ENCODE measurements at regions not wholly inside any gene's neighbourhood (a gene's known extent, or its start where the extent isn't known, plus 50 kb on each side); places are given as distances from the start of the nearest gene placed in this dataset.

- no peak for DNase-seq
- peaks cover 27% of the 10 kb centered on the region for H3K4me1 ChIP-seq
- H3K36me3 ChIP-seq = no peaks in the 10 kb centered on the region
- H3K27me3 ChIP-seq = no peaks in the 10 kb centered on the region
- no peak overlapping the region for H3K4me3 ChIP-seq (ENCODE audit: low read depth, low read length)
- TF ChIP-seq, protein P1, sequence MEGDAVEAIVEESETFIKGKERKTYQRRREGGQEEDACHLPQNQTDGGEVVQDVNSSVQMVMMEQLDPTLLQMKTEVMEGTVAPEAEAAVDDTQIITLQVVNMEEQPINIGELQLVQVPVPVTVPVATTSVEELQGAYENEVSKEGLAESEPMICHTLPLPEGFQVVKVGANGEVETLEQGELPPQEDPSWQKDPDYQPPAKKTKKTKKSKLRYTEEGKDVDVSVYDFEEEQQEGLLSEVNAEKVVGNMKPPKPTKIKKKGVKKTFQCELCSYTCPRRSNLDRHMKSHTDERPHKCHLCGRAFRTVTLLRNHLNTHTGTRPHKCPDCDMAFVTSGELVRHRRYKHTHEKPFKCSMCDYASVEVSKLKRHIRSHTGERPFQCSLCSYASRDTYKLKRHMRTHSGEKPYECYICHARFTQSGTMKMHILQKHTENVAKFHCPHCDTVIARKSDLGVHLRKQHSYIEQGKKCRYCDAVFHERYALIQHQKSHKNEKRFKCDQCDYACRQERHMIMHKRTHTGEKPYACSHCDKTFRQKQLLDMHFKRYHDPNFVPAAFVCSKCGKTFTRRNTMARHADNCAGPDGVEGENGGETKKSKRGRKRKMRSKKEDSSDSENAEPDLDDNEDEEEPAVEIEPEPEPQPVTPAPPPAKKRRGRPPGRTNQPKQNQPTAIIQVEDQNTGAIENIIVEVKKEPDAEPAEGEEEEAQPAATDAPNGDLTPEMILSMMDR (IDR thresholded peaks at IDR 0.05; ENCODE audit: low read depth, low read length) = no peak
- H3K9me3 ChIP-seq = no peaks in the 10 kb centered on the region
Measured at GRCh38 chr3:72385167-72385566, 463.1 kb downstream of the SHQ1 start.

GRCh38 chr3:72384602-72385001, 463.6 kb downstream of the SHQ1 start:
- no peaks in the 10 kb centered on the region for H3K36me3 ChIP-seq
- no peaks in the 10 kb centered on the region for H3K27me3 ChIP-seq
- no peak overlapping the region for H3K4me3 ChIP-seq (ENCODE audit: low read depth, low read length)
- DNase-seq = no peak
- H3K4me1 ChIP-seq = peaks cover 26% of the 10 kb centered on the region
- TF ChIP-seq, protein P1 (IDR thresholded peaks at IDR 0.05; ENCODE audit: low read depth, low read length) = no peak
- H3K9me3 ChIP-seq = no peaks in the 10 kb centered on the region

DNA sequence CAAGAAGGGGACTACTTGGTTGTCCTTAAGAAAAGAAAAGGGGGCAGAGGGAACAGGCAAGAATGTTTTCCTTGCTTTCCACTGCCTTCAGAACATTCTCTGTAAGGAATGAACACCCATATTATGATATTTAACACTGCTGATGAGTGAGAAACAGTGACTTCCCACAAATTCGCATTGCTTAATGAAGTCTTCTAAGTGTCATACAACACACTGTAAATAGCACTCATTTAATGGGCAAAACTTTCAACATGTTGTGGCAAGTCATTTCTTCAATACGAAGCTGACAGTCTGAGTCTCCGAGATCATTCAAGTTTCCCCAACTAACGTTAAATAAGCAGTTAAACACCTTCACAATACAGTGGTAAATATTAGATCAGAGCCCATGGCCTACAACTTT, 464.4 kb downstream of the SHQ1 start:
- H3K9me3 ChIP-seq = no peaks in the 10 kb centered on the region
- no peaks in the 10 kb centered on the region for H3K27me3 ChIP-seq
- peaks cover 1% of the 10 kb centered on the region for H3K36me3 ChIP-seq
- H3K4me3 ChIP-seq (ENCODE audit: low read depth, low read length) = no peak overlapping the region
- peaks cover 26% of the 10 kb centered on the region for H3K4me1 ChIP-seq
- TF ChIP-seq, protein P1 (IDR thresholded peaks at IDR 0.05; ENCODE audit: low read depth, low read length) = no peak
- DNase-seq = no peak

DNA sequence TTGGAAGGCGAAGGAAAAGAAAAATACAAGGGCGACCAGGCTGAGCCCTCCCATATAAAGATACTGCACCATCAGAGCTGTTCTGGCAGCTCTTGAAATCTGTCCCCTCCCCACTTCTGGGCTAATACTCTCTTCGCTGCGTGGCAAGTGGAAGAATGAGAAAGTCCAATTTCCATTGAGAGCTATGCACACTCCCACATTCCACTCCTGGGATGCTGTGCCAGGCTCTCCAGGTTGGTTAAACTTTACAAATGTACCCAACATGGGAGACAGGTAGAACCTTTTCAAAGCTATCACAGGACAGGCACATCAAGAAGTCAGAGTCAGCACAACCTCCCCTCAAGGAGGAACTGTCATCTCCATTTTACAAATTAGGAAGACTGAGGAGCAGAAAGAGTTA, 465.0 kb downstream of the SHQ1 start:
- no peaks in the 10 kb centered on the region for H3K27me3 ChIP-seq
- no peak overlapping the region for H3K4me3 ChIP-seq (ENCODE audit: low read depth, low read length)
- peaks cover 8% of the 10 kb centered on the region for H3K36me3 ChIP-seq
- H3K4me1 ChIP-seq = peaks cover 28% of the 10 kb centered on the region
- DNase-seq = no peak
- TF ChIP-seq, protein P1 (IDR thresholded peaks at IDR 0.05; ENCODE audit: low read depth, low read length) = no peak
- no peaks in the 10 kb centered on the region for H3K9me3 ChIP-seq

- TF ChIP-seq, protein P1 (IDR thresholded peaks at IDR 0.05; ENCODE audit: low read depth, low read length) = no peak
- Histone ChIP-seq H3K9me3 (no peaks in the 10 kb centered on the region), H3K36me3 (peaks cover 11% of the 10 kb centered on the region), H3K4me3 (ENCODE audit: low read depth, low read length) (no peak overlapping the region), H3K27me3 (no peaks in the 10 kb centered on the region), H3K4me1 (peaks cover 28% of the 10 kb centered on the region)
- DNase-seq = no peak
Measured at GRCh38 chr3:72382460-72382859, 465.8 kb downstream of the SHQ1 start.

GRCh38 chr3:72381584-72381983, 466.7 kb downstream of the SHQ1 start:
- no peaks in the 10 kb centered on the region for H3K27me3 ChIP-seq
- H3K9me3 ChIP-seq = no peaks in the 10 kb centered on the region
- H3K36me3 ChIP-seq = peaks cover 17% of the 10 kb centered on the region
- TF ChIP-seq, protein P1 (IDR thresholded peaks at IDR 0.05; ENCODE audit: low read depth, low read length) = no peak
- H3K4me3 ChIP-seq (ENCODE audit: low read depth, low read length) = no peak overlapping the region
- no peak for DNase-seq
- H3K4me1 ChIP-seq = peaks cover 28% of the 10 kb centered on the region

Data from BE2C (cell line).